CD4-positive, CD25-positive, alpha-beta regulatory T cell (primary cell): ENCODE measurements at regions not wholly inside any gene's neighbourhood (a gene's known extent, or its start where the extent isn't known, plus 50 kb on each side); places are given as distances from the start of the nearest gene placed in this dataset.

Experiments used
- ATAC-seq, 2 donors: fragments of 150-1000 bp; cut with Tn5 transposase; one replicate each; pipeline ENCODE4 v1.10.0; 2021; ENCODE audit warnings: low read depth in 2 of 2, moderate number of reproducible peaks in 2 of 2, moderate library complexity in 1 of 2
- DNase-seq, 3 donors: peaks; one replicate each; pipeline versions ENCODE4 v3.0.0 to v3.0.0-alpha.2; 2012 to 2022; ENCODE audit warnings: mixed read lengths in 1 of 3
- H3K27ac ChIP-seq: one replicate; pipeline ENCODE4 v1.7.0; 2013; ENCODE audit warnings: mild to moderate bottlenecking, low read length; ENCODE audit not compliant: insufficient read depth, poor library complexity, severe bottlenecking
- H3K27me3 ChIP-seq: one replicate; pipeline ENCODE4 v1.7.0; 2013; ENCODE audit warnings: low read length; ENCODE audit not compliant: control insufficient read depth, insufficient read depth
- H3K36me3 ChIP-seq: one replicate; pipeline ENCODE4 v1.7.0; 2013; ENCODE audit warnings: mild to moderate bottlenecking, low read length, moderate library complexity; ENCODE audit not compliant: control insufficient read depth, insufficient read depth
- H3K4me1 ChIP-seq: 2 replicates; pipeline ENCODE4 v1.7.0; 2013; ENCODE audit warnings: mild to moderate bottlenecking, low read length; ENCODE audit not compliant: insufficient read depth, control insufficient read depth, poor library complexity, severe bottlenecking
- H3K4me3 ChIP-seq: one replicate; pipeline ENCODE4 v1.7.0; 2013; ENCODE audit warnings: low read depth, mild to moderate bottlenecking, low read length, moderate library complexity
- H3K9me3 ChIP-seq, 2 experiments: 1 replicate in 1 of 2; 2 replicates in 1 of 2; pipeline ENCODE4 v1.7.0; 2013; ENCODE audit warnings: low read length in 2 of 2, mild to moderate bottlenecking in 1 of 2, moderate library complexity in 1 of 2; ENCODE audit not compliant: control insufficient read depth in 2 of 2
- H3K27ac Mint-ChIP-seq, 3 donors: one replicate each; pipeline ENCODE4 v1.8.0; 2020 to 2022; ENCODE audit warnings: mild to moderate bottlenecking in 3 of 3, mixed read lengths in 3 of 3, moderate library complexity in 2 of 3
- H3K27me3 Mint-ChIP-seq: one replicate; pipeline ENCODE4 v1.8.0; 2022; ENCODE audit warnings: mild to moderate bottlenecking, mixed read lengths
- H3K36me3 Mint-ChIP-seq: one replicate; pipeline ENCODE4 v1.8.0; 2020; ENCODE audit warnings: mixed read lengths
- H3K4me1 Mint-ChIP-seq, 4 donors: one replicate each; pipeline ENCODE4 v1.8.0; 2020 to 2022; ENCODE audit warnings: mixed read lengths in 4 of 4, mild to moderate bottlenecking in 1 of 4
- H3K4me3 Mint-ChIP-seq, 4 donors: one replicate each; pipeline ENCODE4 v1.8.0; 2020 to 2022; ENCODE audit warnings: mild to moderate bottlenecking in 4 of 4, mixed read lengths in 4 of 4, moderate library complexity in 3 of 4
- H3K9me3 Mint-ChIP-seq, 7 donors: one replicate each; pipeline ENCODE4 v1.8.0; 2020 to 2022; ENCODE audit warnings: mixed read lengths in 7 of 7, mild to moderate bottlenecking in 3 of 7, moderate library complexity in 2 of 7

GRCh38 chr19:24000656-24001055, 86.0 kb downstream of the ZNF726 start:
- H3K4me3 ChIP-seq = no peak overlapping the region
- Mint-ChIP-seq H3K4me1 (no peaks in the 10 kb centered on the region), H3K27me3 (no peaks in the 10 kb centered on the region), H3K9me3 (peaks cover 4 to 41% (median 19%) of the 10 kb centered on the region in 7 donors), H3K4me3 (no peak overlapping the region), H3K36me3 (peaks cover 5% of the 10 kb centered on the region), H3K27ac (no peak overlapping the region)
- H3K4me1 ChIP-seq = no peaks in the 10 kb centered on the region
- ATAC-seq (no peak), DNase-seq (no peak)
- no peaks in the 10 kb centered on the region for H3K36me3 ChIP-seq
- no peaks in the 10 kb centered on the region for H3K27me3 ChIP-seq
- H3K9me3 ChIP-seq = peaks cover 4 to 24% of the 10 kb centered on the region in 2 experiments
- H3K27ac ChIP-seq = no peak overlapping the region

GRCh38 chr19:24002256-24002945, 84.6 kb upstream of the ZNF254 start:
- H3K9me3 Mint-ChIP-seq = peaks cover under 1 to 28% (median 11%) of the 10 kb centered on the region in 7 donors

DNA sequence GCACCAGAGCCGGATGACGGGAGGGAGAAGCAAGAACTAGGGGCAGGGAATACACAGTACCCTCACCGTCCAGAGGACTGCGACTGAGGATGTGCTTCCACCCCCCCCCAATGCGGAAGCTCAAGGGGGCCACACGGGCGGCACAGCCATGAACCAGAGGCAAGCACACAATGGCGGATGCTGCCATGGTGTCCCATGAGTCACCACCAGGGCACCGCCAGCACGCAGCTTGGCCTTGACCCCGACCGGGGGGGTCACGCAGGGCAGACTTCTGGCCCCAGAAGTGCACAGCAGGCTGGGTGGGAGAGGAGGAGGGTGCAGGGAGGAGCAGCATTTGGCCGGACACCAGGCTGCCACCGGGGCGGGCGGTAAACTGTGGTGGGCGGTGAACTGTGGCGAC, 83.5 kb upstream of the ZNF254 start:
- ATAC-seq (no peak), DNase-seq (no peak)
- Histone ChIP-seq H3K27me3 (no peaks in the 10 kb centered on the region), H3K36me3 (no peaks in the 10 kb centered on the region), H3K27ac (no peak overlapping the region), H3K4me3 (no peak overlapping the region), H3K9me3 (peaks cover 0 to 16% of the 10 kb centered on the region in 2 experiments), H3K4me1 (no peaks in the 10 kb centered on the region)
- H3K27ac Mint-ChIP-seq = no peak overlapping the region
- no peaks in the 10 kb centered on the region for H3K27me3 Mint-ChIP-seq
- H3K9me3 Mint-ChIP-seq = peaks cover 3 to 21% (median 10%) of the 10 kb centered on the region in 7 donors
- no peaks in the 10 kb centered on the region for H3K36me3 Mint-ChIP-seq
- no peaks in the 10 kb centered on the region for H3K4me1 Mint-ChIP-seq
- no peak overlapping the region for H3K4me3 Mint-ChIP-seq

More at GRCh38 chr19:24002256-24002945, 84.6 kb upstream of the ZNF254 start:
- Histone ChIP-seq H3K4me1 (no peaks in the 10 kb centered on the region), H3K4me3 (no peak overlapping the region), H3K9me3 (peaks cover 4 to 19% of the 10 kb centered on the region in 2 experiments), H3K27ac (no peak overlapping the region), H3K36me3 (no peaks in the 10 kb centered on the region), H3K27me3 (no peaks in the 10 kb centered on the region)
- H3K27ac Mint-ChIP-seq = no peak overlapping the region
- ATAC-seq (no peak), DNase-seq (no peak)
- no peaks in the 10 kb centered on the region for H3K27me3 Mint-ChIP-seq
- no peak overlapping the region for H3K4me3 Mint-ChIP-seq
- no peaks in the 10 kb centered on the region for H3K4me1 Mint-ChIP-seq
- no peaks in the 10 kb centered on the region for H3K36me3 Mint-ChIP-seq

DNA sequence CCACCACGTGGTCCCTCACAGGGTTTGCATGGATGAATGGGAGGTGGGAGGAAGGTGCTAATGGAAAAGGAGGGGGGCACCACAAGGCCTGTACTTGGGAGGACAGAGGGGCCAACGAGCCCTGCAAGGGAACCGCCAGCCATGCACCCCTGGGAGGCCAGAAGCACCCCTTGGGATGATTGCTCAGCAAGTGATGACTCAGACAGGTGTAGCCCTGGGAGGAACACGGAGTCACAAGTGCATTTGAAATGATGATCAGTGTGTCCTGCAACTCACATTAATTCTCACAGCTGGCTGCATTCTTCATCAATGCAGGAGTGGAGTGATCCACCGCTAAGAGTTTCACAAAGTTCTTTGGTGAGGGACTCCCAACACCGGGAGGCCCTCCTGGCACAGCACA, 82.8 kb upstream of the ZNF254 start:
- Histone ChIP-seq H3K9me3 (peaks cover 0 to 16% of the 10 kb centered on the region in 2 experiments), H3K27me3 (no peaks in the 10 kb centered on the region), H3K4me1 (no peaks in the 10 kb centered on the region), H3K27ac (no peak overlapping the region), H3K36me3 (no peaks in the 10 kb centered on the region), H3K4me3 (no peak overlapping the region)
- Mint-ChIP-seq H3K4me3 (no peak overlapping the region), H3K27ac (no peak overlapping the region), H3K27me3 (no peaks in the 10 kb centered on the region), H3K9me3 (peaks cover 2 to 16% (median 4%) of the 10 kb centered on the region in 7 donors), H3K36me3 (no peaks in the 10 kb centered on the region), H3K4me1 (no peaks in the 10 kb centered on the region)
- ATAC-seq = no peak
- no peak for DNase-seq

GRCh38 chr19:24029941-24030636, 56.9 kb upstream of the ZNF254 start:
- DNase-seq (no peak), ATAC-seq (no peak)
- Histone ChIP-seq H3K27ac (no peak overlapping the region), H3K4me3 (no peak overlapping the region), H3K36me3 (no peaks in the 10 kb centered on the region), H3K4me1 (peaks cover 14% of the 10 kb centered on the region), H3K9me3 (no peaks in the 10 kb centered on the region), H3K27me3 (no peaks in the 10 kb centered on the region)
- Mint-ChIP-seq H3K4me3 (peak overlapping the region in 2 of 4 donors; percentile 74 to 76), H3K27ac (peak overlapping the region in 2 of 3 donors; percentile 32 to 84), H3K4me1 (peaks cover 0 to 54% (median 23%) of the 10 kb centered on the region in 4 donors), H3K9me3 (peaks cover 0 to 2% (median 0%) of the 10 kb centered on the region in 7 donors), H3K36me3 (peaks cover 3% of the 10 kb centered on the region), H3K27me3 (no peaks in the 10 kb centered on the region)

DNA sequence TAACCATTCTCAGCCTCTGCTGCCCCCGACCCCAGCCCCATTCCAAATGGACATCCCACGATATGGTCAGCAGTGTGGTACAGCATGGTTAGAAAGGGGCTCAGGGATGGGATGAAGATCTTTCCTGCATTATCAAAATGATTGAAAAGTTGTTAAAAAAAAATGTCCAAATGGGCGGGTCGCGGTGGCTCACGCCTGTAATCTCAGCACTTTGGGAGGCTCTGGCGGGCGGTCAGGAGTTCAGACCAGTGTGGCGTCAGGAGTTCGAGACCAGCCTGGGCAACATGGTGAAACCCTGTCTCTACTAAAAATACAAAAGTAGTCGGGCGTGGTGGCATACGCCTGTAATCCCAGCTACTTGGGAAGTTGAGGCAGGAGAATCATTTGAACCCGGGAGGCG, 54.3 kb upstream of the ZNF254 start:
- Mint-ChIP-seq H3K36me3 (peaks cover 21% of the 10 kb centered on the region), H3K27ac (peak overlapping the region; percentile 85 to 99 (median 99)), H3K9me3 (peaks cover 0 to 4% (median 0%) of the 10 kb centered on the region in 7 donors), H3K4me1 (peaks cover 6 to 74% (median 36%) of the 10 kb centered on the region in 4 donors), H3K4me3 (peak overlapping the region; percentile 100), H3K27me3 (no peaks in the 10 kb centered on the region)
- ATAC-seq = no peak
- Histone ChIP-seq H3K27ac (peak overlapping the region; percentile 81), H3K27me3 (no peaks in the 10 kb centered on the region), H3K4me3 (peak overlapping the region; percentile 90), H3K9me3 (no peaks in the 10 kb centered on the region), H3K4me1 (peaks cover 24% of the 10 kb centered on the region), H3K36me3 (peaks cover 10% of the 10 kb centered on the region)
- no peak for DNase-seq

DNA sequence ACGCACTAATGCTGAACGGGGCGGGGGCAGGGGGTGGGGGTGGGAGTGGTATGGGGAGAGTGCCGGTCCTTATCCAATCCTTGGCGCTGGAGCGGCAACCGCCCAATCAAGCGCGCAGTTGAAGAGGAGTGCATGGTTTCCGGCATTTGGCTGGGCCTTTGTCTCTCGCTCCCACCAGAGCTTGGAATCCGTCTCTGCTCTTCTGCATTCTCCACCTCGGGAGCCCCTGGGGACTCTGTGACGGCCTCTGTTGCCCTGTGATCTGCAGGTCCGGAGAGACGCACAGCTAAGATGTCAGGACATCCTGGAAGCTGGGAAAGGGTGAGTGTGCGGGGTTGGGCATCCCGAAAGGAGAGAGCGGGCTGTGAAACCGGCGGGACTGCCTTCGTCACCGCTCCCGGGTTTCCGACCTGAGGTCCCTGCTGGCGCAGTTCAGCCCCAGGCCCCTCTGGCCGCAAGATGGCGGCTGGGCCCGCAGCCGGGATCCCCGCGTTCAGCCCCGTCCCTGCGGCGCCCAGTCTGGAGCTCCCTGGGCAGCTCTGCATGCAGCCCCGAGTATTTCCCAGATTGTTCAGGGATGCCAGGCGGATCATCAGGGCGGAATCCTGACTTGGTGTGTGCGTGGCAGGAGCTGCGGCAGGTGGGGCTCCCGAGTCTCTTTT, 53.6 kb upstream of the ZNF254 start:
- H3K4me1 Mint-ChIP-seq = peaks cover 8 to 75% (median 38%) of the 10 kb centered on the region in 4 donors
- peaks cover 0 to 4% (median 0%) of the 10 kb centered on the region in 7 donors for H3K9me3 Mint-ChIP-seq
- Histone ChIP-seq H3K9me3 (no peaks in the 10 kb centered on the region), H3K27me3 (no peaks in the 10 kb centered on the region), H3K4me1 (peaks cover 27% of the 10 kb centered on the region), H3K36me3 (peaks cover 12% of the 10 kb centered on the region), H3K4me3 (peak overlapping the region; percentile 90), H3K27ac (peak overlapping the region; percentile 81)
- peak overlapping the region; percentile 100 for H3K4me3 Mint-ChIP-seq
- H3K36me3 Mint-ChIP-seq = peaks cover 21% of the 10 kb centered on the region
- H3K27ac Mint-ChIP-seq = peak overlapping the region; percentile 98 to 99 (median 99)
- DNase-seq = peak; percentile 76 to 92 (median 86)
- ATAC-seq = peak; percentile 99
- no peaks in the 10 kb centered on the region for H3K27me3 Mint-ChIP-seq
